Stimulated activated CD4-positive, alpha-beta T cell treated with anti-CD3 and anti-CD28 coated beads, TNF-alpha, amount 100 ng/mL, for 24 hours (primary cell): ENCODE measurements at regions not wholly inside any gene's neighbourhood (a gene's known extent, or its start where the extent isn't known, plus 50 kb on each side); places are given as distances from the start of the nearest gene placed in this dataset.

Source experiments
- DNase-seq, 3 experiments: peaks; one replicate each; pipeline ENCODE4 v3.0.0-alpha.2; 2020; ENCODE audit warnings: low read depth in 3 of 3

- DNase-seq: no peak
Measured at GRCh38 chr5:165526357-165526756, 2020.9 kb downstream of the MAT2B start.

GRCh38 chr5:165527577-165527976 lies 2022.2 kb downstream of the MAT2B start:
- no peak for DNase-seq

DNA sequence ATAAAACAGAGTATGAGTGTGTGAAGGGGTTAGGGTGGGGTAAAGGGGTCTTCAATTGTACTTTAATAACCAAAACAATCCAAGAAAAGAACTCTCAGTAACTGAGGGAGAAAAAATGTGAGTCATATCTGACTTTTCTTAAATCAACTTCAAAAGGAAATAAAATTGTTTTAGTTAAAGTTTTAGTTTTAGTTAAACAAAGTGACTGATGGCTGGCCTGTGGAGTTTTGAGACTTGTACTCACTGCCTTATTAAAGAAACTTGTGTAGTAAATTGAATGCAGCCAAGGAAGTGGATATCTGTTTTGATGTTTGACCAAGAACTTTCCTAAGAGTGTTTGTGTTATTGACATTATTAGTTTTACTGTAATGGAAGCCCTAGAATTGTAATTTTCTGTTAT lies 2032.6 kb downstream of the MAT2B start:
- DNase-seq: no peak

DNA sequence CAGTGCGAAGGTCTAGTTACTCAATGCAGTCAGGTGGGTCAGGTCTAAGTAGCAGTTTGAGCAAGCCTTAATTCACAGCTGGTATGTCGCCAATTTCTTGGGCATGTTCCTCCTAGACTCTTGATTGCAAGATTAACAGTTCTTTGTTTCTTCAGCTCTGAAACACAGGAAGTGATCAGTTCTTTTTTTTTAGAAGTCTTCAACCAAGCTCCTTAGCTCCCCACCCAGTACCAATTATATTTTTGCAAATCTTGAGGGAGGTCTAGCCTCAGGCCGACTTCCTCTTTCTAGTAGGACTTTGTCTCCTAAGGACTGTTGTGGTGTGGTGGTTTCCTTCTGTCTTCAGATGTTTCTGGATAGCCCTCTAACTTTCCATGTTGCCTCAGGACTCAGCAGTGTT lies 2054.2 kb downstream of the MAT2B start:
- no peak for DNase-seq

DNA sequence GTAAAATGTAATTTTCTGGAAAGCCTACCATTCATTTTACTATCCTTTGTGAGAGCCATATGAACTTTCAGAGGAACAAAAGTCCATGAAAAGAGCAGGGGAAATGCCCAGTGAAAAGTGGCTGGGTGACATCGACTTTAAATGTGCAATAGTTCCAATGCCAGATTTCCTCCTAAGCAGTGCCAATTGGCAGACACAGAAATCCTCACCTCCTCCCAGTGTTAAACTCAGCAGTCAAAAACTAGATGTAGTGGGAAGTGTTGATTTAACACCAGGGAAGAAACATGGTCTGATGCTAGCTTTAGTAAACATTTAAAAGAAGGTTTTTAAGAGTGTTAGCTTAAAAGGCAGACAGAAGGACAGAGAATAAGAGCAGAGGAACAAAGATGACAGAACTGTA lies 2055.2 kb downstream of the MAT2B start:
- DNase-seq: no peak

- DNase-seq: no peak
Measured at GRCh38 chr5:165565911-165566310, 2060.5 kb downstream of the MAT2B start.

- DNase-seq: no peak
Measured at GRCh38 chr5:165569551-165569950, 2064.1 kb downstream of the MAT2B start.

DNA sequence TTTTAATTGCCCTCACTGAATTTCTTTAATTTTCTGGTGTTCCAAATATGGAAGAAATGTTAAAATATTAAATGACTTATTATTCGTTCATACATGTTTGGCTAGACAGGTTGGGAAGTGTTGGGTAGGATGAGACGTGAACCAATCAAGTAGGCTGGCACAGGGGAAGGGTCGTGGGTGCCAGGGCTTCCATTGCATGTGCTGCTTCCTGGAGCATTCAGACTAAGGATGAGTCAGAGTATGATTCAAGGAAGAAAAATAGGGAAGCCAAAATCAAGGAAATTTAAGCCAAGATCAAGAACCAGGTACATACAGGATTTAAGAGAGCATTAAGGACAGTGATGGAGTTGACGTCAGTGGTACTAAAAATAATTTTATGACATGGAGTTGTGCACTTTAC lies 2068.0 kb downstream of the MAT2B start:
- no peak for DNase-seq

GRCh38 chr5:165574100-165574499 lies 2068.7 kb downstream of the MAT2B start:
- no peak for DNase-seq

- no peak for DNase-seq
Measured at GRCh38 chr5:165576678-165577275, 2071.4 kb downstream of the MAT2B start.

GRCh38 chr5:165579911-165580310 lies 2074.5 kb downstream of the MAT2B start:
- DNase-seq: no peak

DNA sequence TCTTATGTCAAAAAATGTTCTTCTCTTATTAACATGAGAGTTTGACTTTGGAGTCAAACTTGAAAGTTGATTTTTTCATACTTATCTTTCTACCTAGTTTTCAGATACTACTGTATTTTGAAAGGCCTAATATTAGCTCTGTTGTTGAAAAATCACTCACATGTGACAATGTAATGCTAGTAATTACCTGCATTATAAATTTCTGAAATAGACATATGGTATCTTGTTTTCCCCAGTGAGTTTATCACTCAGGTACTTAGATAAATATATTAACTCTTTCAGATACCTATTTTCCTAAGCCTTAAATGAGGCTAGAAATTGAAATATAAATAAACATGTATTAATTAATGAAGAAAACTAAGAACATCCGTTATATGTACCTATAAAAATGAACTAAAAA lies 2089.3 kb downstream of the MAT2B start:
- DNase-seq: no peak

DNA sequence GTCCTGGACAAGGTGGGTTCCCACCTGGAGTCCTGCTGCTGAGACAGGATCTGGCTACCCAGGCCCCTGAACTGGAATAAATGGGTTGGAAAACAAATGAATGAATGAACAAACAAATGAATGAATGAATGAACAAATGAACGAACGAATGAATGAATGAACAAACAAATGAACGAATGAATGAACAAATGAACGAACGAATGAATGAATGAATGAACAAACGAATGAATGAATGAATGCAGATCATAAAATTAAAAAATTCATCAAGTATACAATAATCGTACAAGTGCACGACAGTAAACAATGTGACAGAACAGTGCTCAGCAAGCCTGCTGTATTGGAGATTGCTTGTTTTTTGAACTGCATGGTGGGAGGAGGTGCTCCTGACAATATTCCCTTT lies 2097.1 kb downstream of the MAT2B start:
- DNase-seq: no peak

DNA sequence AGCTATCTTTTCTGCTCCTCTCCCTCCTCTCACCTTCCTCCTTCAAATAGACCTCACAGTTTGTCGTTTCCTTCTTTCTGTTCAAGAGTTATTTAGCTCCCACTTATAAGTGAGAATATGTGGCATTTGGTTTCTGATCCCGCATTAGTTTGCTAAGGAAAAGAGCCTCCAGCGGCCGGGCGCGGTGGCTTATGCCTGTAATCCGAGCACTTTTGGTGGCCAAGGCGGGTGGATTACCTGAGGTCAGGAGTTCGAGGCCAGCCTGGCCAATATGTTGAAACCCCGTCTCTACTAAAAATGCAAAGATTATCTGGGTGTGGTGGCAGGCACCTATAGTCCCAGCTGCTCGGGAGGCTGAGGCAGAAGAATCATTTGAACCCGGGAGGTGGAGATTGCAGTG lies 2101.6 kb downstream of the MAT2B start:
- DNase-seq: no peak

- DNase-seq: no peak
Measured at GRCh38 chr5:165609871-165610270, 2104.5 kb downstream of the MAT2B start.

DNA sequence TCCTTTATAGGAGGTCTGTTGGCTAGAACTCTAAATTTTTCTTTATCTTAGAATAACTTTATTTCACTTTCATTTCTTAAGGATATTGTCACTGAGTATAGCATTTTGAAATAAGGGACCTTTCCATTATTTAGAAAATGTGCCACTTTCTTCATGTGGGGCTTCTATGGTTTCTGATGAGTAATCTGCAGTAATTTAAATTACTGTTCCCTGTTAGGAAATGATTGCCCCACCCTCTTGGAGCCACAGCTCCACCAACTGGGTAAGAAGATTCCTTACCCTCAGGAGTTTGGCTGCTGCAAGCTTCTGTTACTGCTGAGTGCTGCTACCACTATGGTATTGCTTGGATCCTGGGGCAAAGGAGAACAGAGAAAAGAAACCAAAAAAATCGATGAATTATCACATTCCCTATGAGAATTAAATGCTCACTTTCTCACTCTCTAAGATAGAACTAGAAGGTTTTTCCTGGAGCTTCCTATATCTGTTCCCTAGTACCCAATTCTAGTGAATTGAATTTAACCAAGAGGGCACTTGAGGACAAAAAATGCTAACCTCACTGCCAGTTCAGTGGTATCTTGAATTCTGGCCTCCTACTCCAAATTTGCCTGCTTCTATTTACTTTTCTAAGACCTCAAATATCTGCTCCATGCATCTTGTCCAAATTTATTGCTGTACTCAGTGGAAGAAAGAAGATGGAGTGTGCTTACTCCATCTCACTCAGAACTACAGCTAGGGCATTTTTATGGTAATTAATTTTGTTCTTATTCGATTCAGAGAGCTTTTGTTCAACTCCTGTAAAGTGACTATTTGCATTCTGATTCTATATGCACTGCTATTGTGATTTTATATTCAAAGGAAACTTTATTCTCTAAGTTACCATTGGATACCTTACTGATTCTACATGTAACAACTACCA lies 2111.3 kb downstream of the MAT2B start:
- no peak for DNase-seq

DNA sequence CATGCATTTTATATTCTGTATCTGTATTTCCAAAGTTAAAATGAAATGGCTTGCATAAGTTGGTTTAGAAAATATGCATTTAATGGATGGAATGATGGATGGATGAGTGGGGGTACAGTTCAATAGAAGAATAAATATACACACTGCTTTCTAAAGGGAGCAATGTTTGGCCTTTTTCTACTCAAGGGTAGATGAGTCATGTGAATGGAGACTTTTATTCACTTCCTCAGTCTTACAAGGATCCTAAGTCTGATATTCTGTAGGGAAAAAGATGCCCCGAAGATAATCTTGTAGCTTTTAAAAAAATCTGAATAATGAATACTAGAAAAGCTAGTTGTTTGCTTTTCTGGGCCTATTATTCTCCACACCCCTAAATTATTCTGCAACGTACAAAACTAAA lies 2112.1 kb downstream of the MAT2B start:
- DNase-seq: no peak

- DNase-seq: no peak
Measured at GRCh38 chr5:165620394-165620793, 2115.0 kb downstream of the MAT2B start.

- DNase-seq: no peak
Measured at GRCh38 chr5:165622864-165623536, 2117.6 kb downstream of the MAT2B start.

DNA sequence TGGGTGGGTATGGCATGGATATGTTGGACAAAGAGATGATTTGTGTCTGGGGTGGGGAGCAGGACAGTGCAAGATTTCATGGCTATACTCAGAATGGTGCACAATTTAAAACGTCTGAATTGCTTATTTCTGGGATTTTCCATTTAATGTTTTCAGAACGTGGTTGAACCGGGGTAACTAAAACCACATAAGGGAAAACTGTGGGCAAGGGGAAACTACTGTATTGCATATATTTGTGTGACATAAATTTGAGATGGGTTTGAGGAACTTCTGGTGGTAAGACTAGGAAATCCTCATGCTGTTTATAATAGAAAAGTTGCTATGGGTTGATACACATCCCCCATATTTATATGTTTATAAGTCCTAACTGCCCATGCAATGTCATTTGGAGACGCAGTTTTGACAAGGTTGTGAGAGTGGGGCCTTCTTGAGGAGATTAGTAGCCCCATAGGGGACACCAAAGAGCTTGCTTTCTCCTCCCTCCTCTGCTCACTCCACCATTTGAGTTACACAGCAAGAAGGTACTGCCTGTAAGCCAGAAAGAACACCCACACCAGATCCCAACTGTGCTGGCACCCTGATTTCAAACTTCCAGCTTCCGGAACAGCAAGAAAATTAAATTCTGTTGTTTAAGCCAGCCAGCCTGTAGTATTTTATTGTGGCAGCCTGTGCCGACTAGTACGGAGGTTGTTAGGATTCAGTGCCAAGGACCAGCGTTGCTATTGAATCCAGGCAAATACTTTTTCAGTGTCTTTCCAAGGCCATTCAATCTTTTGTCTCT lies 2118.9 kb downstream of the MAT2B start:
- DNase-seq: no peak

GRCh38 chr5:165626161-165626560 lies 2120.7 kb downstream of the MAT2B start:
- no peak for DNase-seq

- DNase-seq: no peak
Measured at GRCh38 chr5:165627548-165628170, 2122.2 kb downstream of the MAT2B start.
